Urinary bladder (tissue), 3 donors: ENCODE measurements at regions not wholly inside any gene's neighbourhood (a gene's known extent, or its start where the extent isn't known, plus 50 kb on each side); places are given as distances from the start of the nearest gene placed in this dataset.

ENCODE experiments used
- DNase-seq: peaks from one replicate; pipeline ENCODE4 v3.0.0-alpha.2; 2015; ENCODE audit errors: extremely low spot score
- H3K27ac ChIP-seq: one replicate; pipeline ENCODE4 v1.5.1; 2013; ENCODE audit warnings: low read depth, mild to moderate bottlenecking, moderate library complexity
- H3K36me3 ChIP-seq: one replicate; pipeline ENCODE4 v1.6.1; 2013; ENCODE audit warnings: mild to moderate bottlenecking, moderate library complexity; ENCODE audit not compliant: insufficient read depth
- H3K4me1 ChIP-seq: one replicate; pipeline ENCODE4 v1.6.1; 2013; ENCODE audit warnings: mild to moderate bottlenecking, moderate library complexity; ENCODE audit not compliant: insufficient read depth
- H3K4me3 ChIP-seq: one replicate; pipeline ENCODE4 v1.5.1; 2013; ENCODE audit warnings: low read depth, low read length
- WGBS: extraction: QIAGEN DNeasy Blood & Tissue Kit; methylation state at CpG from one replicate; pipeline ENCODE4 v1.1.7; 2013; 5-methylcytosine and 5-hydroxymethylcytosine counted together
- donor health status: healthy with polysubstance abuse.
- donor health status: healthy.

GRCh38 chr7:21024485-21024867 is 237.8 kb upstream of the SP8 start:
- no peaks in the 10 kb centered on the region for H3K36me3 ChIP-seq
- 57% methylated on average over 5 of the region's 5 CpGs for WGBS
- no peaks in the 10 kb centered on the region for H3K4me1 ChIP-seq
- no peak overlapping the region for H3K4me3 ChIP-seq
- no peak for DNase-seq
- H3K27ac ChIP-seq = no peak overlapping the region

- no peaks in the 10 kb centered on the region for H3K4me1 ChIP-seq
- no peak for DNase-seq
- H3K4me3 ChIP-seq = no peak overlapping the region
- no peak overlapping the region for H3K27ac ChIP-seq
- H3K36me3 ChIP-seq = no peaks in the 10 kb centered on the region
- 24% methylated on average over 13 of the region's 13 CpGs for WGBS
Measured at GRCh38 chr7:21028186-21028585, 241.5 kb upstream of the SP8 start.

- H3K4me3 ChIP-seq = no peak overlapping the region
- no peak overlapping the region for H3K27ac ChIP-seq
- WGBS = 30% methylated on average over 3 of the region's 3 CpGs
- H3K36me3 ChIP-seq = no peaks in the 10 kb centered on the region
- no peaks in the 10 kb centered on the region for H3K4me1 ChIP-seq
- no peak for DNase-seq
Measured at GRCh38 chr7:21028599-21028998, 241.9 kb upstream of the SP8 start.

- 37% methylated on average over 6 of the region's 6 CpGs for WGBS
- no peak for DNase-seq
Measured at GRCh38 chr7:21029006-21029405, 242.3 kb upstream of the SP8 start.

GRCh38 chr7:21030237-21030871 is 243.7 kb upstream of the SP8 start:
- 83% methylated on average over 7 of the region's 7 CpGs for WGBS

More at GRCh38 chr7:21029006-21029405, 242.3 kb upstream of the SP8 start:
- H3K36me3 ChIP-seq = no peaks in the 10 kb centered on the region
- no peak overlapping the region for H3K4me3 ChIP-seq
- H3K27ac ChIP-seq = no peak overlapping the region
- no peaks in the 10 kb centered on the region for H3K4me1 ChIP-seq

GRCh38 chr7:21041252-21041651 is 254.6 kb upstream of the SP8 start:
- Histone ChIP-seq H3K4me1 (no peaks in the 10 kb centered on the region), H3K27ac (no peak overlapping the region), H3K4me3 (no peak overlapping the region), H3K36me3 (no peaks in the 10 kb centered on the region)
- no peak for DNase-seq
- 83% methylated on average over 2 of the region's 2 CpGs for WGBS

More at GRCh38 chr7:21030237-21030871, 243.7 kb upstream of the SP8 start:
- H3K27ac ChIP-seq = no peak overlapping the region
- DNase-seq = no peak
- H3K4me3 ChIP-seq = no peak overlapping the region
- H3K36me3 ChIP-seq = no peaks in the 10 kb centered on the region
- H3K4me1 ChIP-seq = no peaks in the 10 kb centered on the region

- no peak for DNase-seq
- H3K4me1 ChIP-seq = no peaks in the 10 kb centered on the region
- H3K36me3 ChIP-seq = no peaks in the 10 kb centered on the region
- 69% methylated on average over 5 of the region's 5 CpGs for WGBS
- no peak overlapping the region for H3K4me3 ChIP-seq
- no peak overlapping the region for H3K27ac ChIP-seq
Measured at GRCh38 chr7:21041666-21042065, 255.0 kb upstream of the SP8 start.

GRCh38 chr7:21044384-21044783 is 257.7 kb upstream of the SP8 start:
- WGBS = 61% methylated on average over 4 of the region's 4 CpGs
- no peak overlapping the region for H3K4me3 ChIP-seq
- H3K27ac ChIP-seq = no peak overlapping the region
- no peaks in the 10 kb centered on the region for H3K4me1 ChIP-seq
- no peaks in the 10 kb centered on the region for H3K36me3 ChIP-seq
- no peak for DNase-seq

GRCh38 chr7:21044913-21045568 is 258.4 kb upstream of the SP8 start:
- Histone ChIP-seq H3K4me3 (no peak overlapping the region), H3K27ac (no peak overlapping the region), H3K4me1 (no peaks in the 10 kb centered on the region), H3K36me3 (no peaks in the 10 kb centered on the region)
- no peak for DNase-seq
- WGBS = 43% methylated on average over 10 of the region's 10 CpGs

GRCh38 chr7:21051865-21052264 is 265.2 kb upstream of the SP8 start:
- Histone ChIP-seq H3K4me3 (no peak overlapping the region), H3K36me3 (no peaks in the 10 kb centered on the region), H3K27ac (no peak overlapping the region), H3K4me1 (no peaks in the 10 kb centered on the region)
- 66% methylated on average over 3 of the region's 3 CpGs for WGBS
- no peak for DNase-seq

GRCh38 chr7:21054427-21055112 is 267.9 kb upstream of the SP8 start:
- no peaks in the 10 kb centered on the region for H3K4me1 ChIP-seq
- WGBS = 84% methylated on average over 5 of the region's 5 CpGs

GRCh38 chr7:21059069-21059468 is 272.4 kb upstream of the SP8 start:
- DNase-seq = no peak
- WGBS = 80% methylated on average over 2 of the region's 2 CpGs
- H3K4me3 ChIP-seq = no peak overlapping the region
- no peak overlapping the region for H3K27ac ChIP-seq
- H3K4me1 ChIP-seq = no peaks in the 10 kb centered on the region
- no peaks in the 10 kb centered on the region for H3K36me3 ChIP-seq

More at GRCh38 chr7:21054427-21055112, 267.9 kb upstream of the SP8 start:
- Histone ChIP-seq H3K4me3 (no peak overlapping the region), H3K36me3 (no peaks in the 10 kb centered on the region), H3K27ac (no peak overlapping the region)
- DNase-seq = no peak

GRCh38 chr7:21063106-21063505 is 276.4 kb upstream of the SP8 start:
- no peaks in the 10 kb centered on the region for H3K4me1 ChIP-seq
- WGBS = 64% methylated on average over 2 of the region's 2 CpGs
- no peak for DNase-seq
- no peaks in the 10 kb centered on the region for H3K36me3 ChIP-seq
- no peak overlapping the region for H3K4me3 ChIP-seq
- no peak overlapping the region for H3K27ac ChIP-seq
